CD4-positive, alpha-beta T cell (primary cell): ENCODE measurements at regions not wholly inside any gene's neighbourhood (a gene's known extent, or its start where the extent isn't known, plus 50 kb on each side); places are given as distances from the start of the nearest gene placed in this dataset.

Experiments
- ATAC-seq: fragments of 200-7000 bp; cut with Tn5 transposase; one replicate; pipeline ENCODE4 v1.10.0; 2022; ENCODE audit warnings: mild to moderate bottlenecking; ENCODE audit not compliant: poor library complexity
- CTCF ChIA-PET: fragments of 350-600 bp; sonication (Branson Sonifier 250); formaldehyde crosslinking; loops from one replicate; lab custom pipeline; 2021; ENCODE audit warnings: antibody characterized with exemption, inconsistent platforms; lab: Charles Lee
- POLR2A ChIA-PET: fragments of 350-600 bp; sonication (Branson Sonifier 250); formaldehyde crosslinking; loops from one replicate; lab custom pipeline; 2021; ENCODE audit warnings: antibody characterized with exemption, inconsistent platforms; lab: Charles Lee
- DNase-seq, 14 experiments: peaks; one replicate each; pipeline ENCODE4 v3.0.0-alpha.2; 2013 to 2020; ENCODE audit warnings: mixed read lengths in 2 of 14
- H3K27ac ChIP-seq, 2 donors: one replicate each; pipeline versions ENCODE4 v1.5.1 to v1.7.0; 2013; ENCODE audit warnings: low read length in 2 of 2, low read depth in 1 of 2, mild to moderate bottlenecking in 1 of 2
- H3K27me3 ChIP-seq, 2 experiments: 1 replicate in 1 of 2; 2 replicates in 1 of 2; pipeline versions ENCODE4 v1.6.1 to v1.7.0; 2013; ENCODE audit warnings: low read length in 2 of 2, control low read depth in 1 of 2, mild to moderate bottlenecking in 1 of 2, moderate library complexity in 1 of 2; ENCODE audit not compliant: insufficient read depth in 2 of 2, control insufficient read depth in 1 of 2
- H3K36me3 ChIP-seq: one replicate; pipeline ENCODE4 v1.6.1; 2013; ENCODE audit warnings: low read length, control low read depth; ENCODE audit not compliant: insufficient read depth
- H3K4me1 ChIP-seq: one replicate; pipeline ENCODE4 v1.6.1; 2013; ENCODE audit warnings: low read length, control low read depth; ENCODE audit not compliant: insufficient read depth
- H3K4me3 ChIP-seq: one replicate; pipeline ENCODE4 v1.5.1; 2013; ENCODE audit warnings: mild to moderate bottlenecking, low read length, moderate library complexity
- H3K9me3 ChIP-seq, 2 experiments: 1 replicate in 1 of 2; 2 replicates in 1 of 2; pipeline versions ENCODE4 v1.6.1 to v1.7.0; 2013; ENCODE audit warnings: low read length in 2 of 2, mild to moderate bottlenecking in 2 of 2, control low read depth in 1 of 2, moderate library complexity in 1 of 2; ENCODE audit not compliant: control insufficient read depth in 1 of 2, insufficient read depth in 1 of 2
- H3K27ac Mint-ChIP-seq: one replicate; pipeline ENCODE4 v1.8.0; 2020; ENCODE audit warnings: mixed read lengths
- H3K27me3 Mint-ChIP-seq: one replicate; pipeline ENCODE4 v1.8.0; 2021; ENCODE audit warnings: mixed read lengths
- H3K36me3 Mint-ChIP-seq: one replicate; pipeline ENCODE4 v1.8.0; 2021; ENCODE audit warnings: low read depth, mixed read lengths
- H3K4me1 Mint-ChIP-seq: one replicate; pipeline ENCODE4 v1.8.0; 2021; ENCODE audit warnings: low read depth, mixed read lengths
- H3K4me3 Mint-ChIP-seq: one replicate; pipeline ENCODE4 v1.8.0; 2020; ENCODE audit warnings: mild to moderate bottlenecking, mixed read lengths
- H3K9me3 Mint-ChIP-seq: one replicate; pipeline ENCODE4 v1.8.0; 2020; ENCODE audit warnings: mixed read lengths
- CTCF ChIP-seq: fragments of 200-600 bp; IDR thresholded peaks from one replicate; pipeline ENCODE4 v1.8.0; 2022; ENCODE audit warnings: antibody characterized with exemption, mild to moderate bottlenecking
- intact Hi-C, 2 experiments: fragments of 100-400 bp; cut with DNase I in 1 of 2; cut with micrococcal nuclease in 1 of 2; formaldehyde crosslinking; loops; one replicate each; pipeline versions ENCODE4 v1.15.1 to v1.9.0; 2023 to 2025; cut with DNase I, micrococcal nuclease

DNA sequence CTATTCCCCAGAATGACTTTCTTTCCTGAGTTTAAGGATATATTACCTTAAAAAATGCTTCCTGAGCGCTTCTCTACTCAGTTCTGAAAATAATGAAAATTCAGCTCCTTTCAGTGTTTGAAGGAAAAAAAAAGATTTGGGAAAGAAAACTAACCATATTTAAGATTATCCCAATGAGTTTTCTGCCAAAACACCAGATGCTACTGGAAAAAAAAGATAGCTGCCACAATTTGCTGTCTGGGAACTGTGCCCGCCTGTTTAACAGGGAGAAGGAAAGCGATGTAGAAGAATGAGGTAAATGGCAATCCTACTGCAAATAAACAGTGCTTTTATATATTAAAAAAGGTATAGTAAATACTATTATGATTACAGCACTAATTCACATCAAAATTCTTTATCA is 367.6 kb upstream of the PRICKLE1 start:
- peaks cover 0 to 4% of the 10 kb centered on the region in 2 experiments for H3K27me3 ChIP-seq
- no peaks in the 10 kb centered on the region for H3K36me3 ChIP-seq
- peaks cover 11% of the 10 kb centered on the region for H3K9me3 Mint-ChIP-seq
- ATAC-seq (no peak), DNase-seq (no peak)
- no peak overlapping the region for H3K4me3 Mint-ChIP-seq
- no peaks in the 10 kb centered on the region for H3K27me3 Mint-ChIP-seq
- no peaks in the 10 kb centered on the region for H3K4me1 Mint-ChIP-seq
- H3K27ac Mint-ChIP-seq, result no peak overlapping the region
- no peaks in the 10 kb centered on the region for H3K9me3 ChIP-seq
- no peak overlapping the region for H3K27ac ChIP-seq
- no peak for TF ChIP-seq CTCF
- CTCF ChIA-PET, result no interaction called here
- intact Hi-C loops, result no loop called here
- no peaks in the 10 kb centered on the region for H3K4me1 ChIP-seq
- H3K36me3 Mint-ChIP-seq, result no peaks in the 10 kb centered on the region
- POLR2A ChIA-PET, result no interaction called here
- H3K4me3 ChIP-seq, result no peak overlapping the region

GRCh38 chr12:42953021-42953420 is 363.5 kb upstream of the PRICKLE1 start:
- no peaks in the 10 kb centered on the region for H3K36me3 Mint-ChIP-seq
- Histone ChIP-seq H3K27me3 (no peaks in the 10 kb centered on the region), H3K4me3 (no peak overlapping the region), H3K36me3 (no peaks in the 10 kb centered on the region), H3K27ac (no peak overlapping the region), H3K4me1 (no peaks in the 10 kb centered on the region), H3K9me3 (no peaks in the 10 kb centered on the region)
- no peak overlapping the region for H3K4me3 Mint-ChIP-seq
- H3K4me1 Mint-ChIP-seq, result no peaks in the 10 kb centered on the region
- TF ChIP-seq CTCF, result no peak
- H3K9me3 Mint-ChIP-seq, result peaks cover 17% of the 10 kb centered on the region
- no peaks in the 10 kb centered on the region for H3K27me3 Mint-ChIP-seq
- ChIA-PET POLR2A (no interaction called here), CTCF (no interaction called here)
- DNase-seq (no peak), ATAC-seq (no peak)
- intact Hi-C loops, result no loop called here
- no peak overlapping the region for H3K27ac Mint-ChIP-seq

GRCh38 chr12:42946871-42947381 is 357.4 kb upstream of the PRICKLE1 start:
- ChIA-PET POLR2A (no interaction called here), CTCF (no interaction called here)
- H3K9me3 Mint-ChIP-seq, result peaks cover 11% of the 10 kb centered on the region
- H3K36me3 Mint-ChIP-seq, result no peaks in the 10 kb centered on the region
- H3K27ac Mint-ChIP-seq, result no peak overlapping the region
- ATAC-seq, result no peak
- Histone ChIP-seq H3K36me3 (no peaks in the 10 kb centered on the region), H3K4me1 (no peaks in the 10 kb centered on the region), H3K9me3 (peaks cover 0 to 9% of the 10 kb centered on the region in 2 experiments), H3K27ac (no peak overlapping the region), H3K4me3 (no peak overlapping the region), H3K27me3 (no peaks in the 10 kb centered on the region)
- H3K27me3 Mint-ChIP-seq, result no peaks in the 10 kb centered on the region
- H3K4me3 Mint-ChIP-seq, result no peak overlapping the region
- no peak for TF ChIP-seq CTCF
- intact Hi-C loops, result no loop called here
- no peaks in the 10 kb centered on the region for H3K4me1 Mint-ChIP-seq
- DNase-seq, result no peak
